Kidney tubule cell (primary cell): ENCODE measurements at regions not wholly inside any gene's neighbourhood (a gene's known extent, or its start where the extent isn't known, plus 50 kb on each side); places are given as distances from the start of the nearest gene placed in this dataset.
"Not testable (repeated sequence)": the region's sequence is repeated elsewhere in the genome, so short reads cannot be mapped to it uniquely, and the experiment has no call there.

Experiments
- DNase-seq: peaks from one replicate; pipeline ENCODE4 v3.0.0-alpha.2; 2018; ENCODE audit warnings: low spot score

DNA sequence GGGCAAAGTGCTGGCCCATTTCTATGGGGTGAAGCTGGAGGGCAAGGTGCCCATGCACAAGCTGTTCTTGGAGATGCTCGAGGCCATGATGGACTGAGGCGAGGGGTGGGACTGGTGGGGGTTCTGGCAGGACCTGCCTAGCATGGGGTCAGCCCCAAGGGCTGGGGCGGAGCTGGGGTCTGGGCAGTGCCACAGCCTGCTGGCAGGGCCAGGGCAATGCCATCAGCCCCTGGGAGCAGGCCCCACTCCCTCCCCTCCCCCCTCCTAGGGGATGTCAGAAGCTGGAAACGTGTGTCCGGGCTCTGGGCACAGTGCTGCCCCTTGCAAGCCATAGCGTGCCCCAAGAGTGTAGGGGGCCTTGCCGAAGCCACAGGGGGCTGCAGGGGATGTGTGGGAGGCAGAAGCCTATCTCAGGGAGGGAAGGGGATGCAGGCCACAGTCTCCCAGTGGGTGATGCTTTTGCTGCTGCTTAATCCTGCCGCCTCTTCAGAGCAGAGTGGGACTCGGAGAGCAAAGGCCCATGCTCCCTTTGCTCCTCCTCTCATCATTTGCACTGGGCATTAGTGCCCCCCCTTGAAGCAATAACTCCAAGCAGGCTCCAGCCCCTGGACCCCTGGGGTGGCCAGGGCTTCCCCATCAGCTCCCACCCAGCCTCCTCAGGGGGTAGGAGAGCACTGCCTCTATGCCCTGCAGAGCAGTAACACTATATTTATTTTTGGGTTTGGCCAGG is 85.2 kb downstream of the MRPL57 start:
- DNase-seq: not testable (repeated sequence)

GRCh38 chr13:21263909-21264308 is 87.5 kb downstream of the MRPL57 start:
- DNase-seq: not testable (repeated sequence)

- DNase-seq: not testable (repeated sequence)
Observed at GRCh38 chr13:21268485-21268884, 92.0 kb downstream of the MRPL57 start.

DNA sequence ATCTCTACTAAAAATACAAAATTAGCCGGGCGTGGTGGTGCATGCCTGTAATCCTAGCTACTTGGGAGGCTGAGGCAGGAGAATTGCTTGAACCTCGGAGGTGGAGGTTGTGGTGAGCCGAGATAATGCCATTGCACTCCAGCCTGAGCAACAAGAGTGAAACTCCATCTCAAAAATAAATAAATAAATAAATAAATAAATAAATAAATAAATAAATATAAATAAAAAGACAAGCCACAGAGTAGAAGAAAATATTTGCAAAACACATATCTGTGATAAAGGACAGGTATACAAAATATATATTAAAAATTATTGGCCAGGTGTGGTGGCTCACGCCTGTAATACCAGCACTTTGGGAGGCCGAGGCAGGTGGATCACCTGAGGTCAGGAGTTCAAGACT is 96.0 kb downstream of the MRPL57 start:
- DNase-seq: not testable (repeated sequence)

- DNase-seq: peak; percentile 5
Observed at GRCh38 chr13:21274457-21274856, 98.0 kb downstream of the MRPL57 start.

DNA sequence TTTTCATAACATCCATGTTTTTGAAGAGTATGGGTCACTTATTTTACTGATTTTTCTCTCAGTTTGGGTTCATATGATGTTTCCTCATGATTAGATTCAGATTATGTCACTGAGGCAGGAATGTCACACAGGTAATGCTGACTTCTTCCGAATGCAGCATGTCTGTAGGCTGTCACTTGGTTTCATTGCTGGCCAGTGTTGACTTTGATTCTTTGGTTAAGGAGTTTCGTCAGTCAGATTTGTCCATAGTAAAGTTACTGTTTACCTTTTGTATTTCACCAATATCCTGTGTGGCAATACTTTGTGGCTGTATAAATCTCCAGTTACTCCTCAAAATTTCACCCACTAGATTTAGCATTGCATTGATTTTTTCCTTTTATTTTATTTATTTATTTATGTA is 105.6 kb downstream of the MRPL57 start:
- no peak for DNase-seq

DNA sequence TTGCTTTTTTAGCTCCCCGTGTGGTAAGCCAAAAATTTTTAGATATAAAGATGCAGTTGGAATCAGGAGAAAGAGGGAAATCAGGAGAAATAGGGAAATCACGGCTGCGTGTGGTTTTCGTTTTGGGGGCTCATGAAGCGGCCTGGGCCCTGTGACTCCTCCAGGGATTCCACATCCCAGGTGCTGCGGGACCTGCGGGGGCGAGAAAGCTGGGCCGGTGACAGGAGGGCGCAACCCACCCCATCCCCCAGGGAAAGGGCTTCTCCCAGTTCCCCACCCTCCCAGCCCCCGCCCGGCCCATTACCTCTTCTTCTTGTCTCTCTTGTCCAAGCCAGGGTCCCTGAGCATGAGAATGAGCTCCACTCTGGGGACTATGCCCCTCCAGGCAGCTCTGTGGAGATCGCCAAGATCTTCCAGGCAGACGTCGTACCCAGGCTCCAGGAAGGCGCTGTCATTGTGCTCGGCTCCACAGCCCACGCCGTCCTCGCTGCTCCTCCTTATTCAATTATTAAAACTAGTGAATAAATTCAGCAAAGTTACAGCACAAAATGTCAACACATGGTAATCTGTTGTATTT is 111.0 kb downstream of the MRPL57 start:
- no peak for DNase-seq

DNA sequence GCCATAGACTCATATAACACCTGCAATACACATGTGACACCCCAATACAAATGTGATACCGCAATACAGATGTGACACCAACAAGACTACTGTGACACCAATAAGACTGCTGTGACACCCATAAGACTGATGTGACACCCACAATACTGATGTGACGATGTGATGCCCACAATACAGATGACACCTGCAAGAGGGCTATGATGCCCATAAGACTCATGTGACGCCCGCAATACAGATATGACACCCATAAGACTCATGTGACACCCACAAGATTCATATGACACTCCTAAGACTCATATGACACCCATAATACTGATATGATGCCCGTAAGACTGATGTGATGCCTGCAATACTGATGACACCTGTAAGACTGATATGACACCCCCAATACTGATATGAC is 113.0 kb downstream of the MRPL57 start:
- no peak for DNase-seq

GRCh38 chr13:21290442-21291002 is 114.1 kb downstream of the MRPL57 start:
- DNase-seq: not testable (repeated sequence)

DNA sequence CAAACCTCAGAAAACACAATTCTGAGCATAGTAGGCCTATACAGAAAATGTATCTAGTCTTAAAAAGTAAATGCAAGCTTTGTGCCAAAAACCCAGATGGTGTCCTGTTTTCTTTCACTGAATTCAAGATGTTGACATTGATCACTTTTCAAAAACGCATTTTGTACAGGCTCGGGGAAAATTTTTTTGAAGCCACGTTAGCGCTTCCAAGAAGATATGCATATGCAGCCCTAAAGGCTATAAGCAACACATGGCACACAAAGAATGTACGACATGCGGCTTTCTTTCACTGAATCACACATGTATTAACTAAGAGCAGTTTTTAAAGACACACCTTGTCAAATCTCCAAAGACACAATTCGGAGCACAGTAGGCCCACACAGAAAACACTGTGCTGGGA is 115.4 kb downstream of the MRPL57 start:
- no peak for DNase-seq

DNA sequence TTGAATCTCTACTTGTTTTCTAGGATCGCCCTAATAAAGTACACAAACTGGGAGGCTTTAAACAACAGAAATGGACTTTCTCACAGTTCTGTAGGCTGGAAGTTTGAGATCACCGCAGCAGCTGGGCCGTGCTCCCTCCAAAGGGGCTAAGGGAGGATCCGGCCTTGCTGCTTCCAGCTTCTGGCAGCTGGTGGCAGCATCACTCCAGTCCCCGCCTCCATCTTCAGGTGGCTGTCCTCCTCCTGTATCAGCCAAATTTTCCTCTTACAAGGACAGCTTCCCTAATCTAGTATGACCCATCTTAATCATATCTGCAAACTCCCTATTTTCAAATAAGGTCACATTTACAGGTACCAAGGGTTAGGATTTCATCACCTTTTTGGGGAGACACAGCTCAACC is 120.5 kb downstream of the MRPL57 start:
- peak; percentile 62 for DNase-seq

- DNase-seq: peak; percentile 8
Observed at GRCh38 chr13:21297447-21297846, 121.0 kb downstream of the MRPL57 start.

DNA sequence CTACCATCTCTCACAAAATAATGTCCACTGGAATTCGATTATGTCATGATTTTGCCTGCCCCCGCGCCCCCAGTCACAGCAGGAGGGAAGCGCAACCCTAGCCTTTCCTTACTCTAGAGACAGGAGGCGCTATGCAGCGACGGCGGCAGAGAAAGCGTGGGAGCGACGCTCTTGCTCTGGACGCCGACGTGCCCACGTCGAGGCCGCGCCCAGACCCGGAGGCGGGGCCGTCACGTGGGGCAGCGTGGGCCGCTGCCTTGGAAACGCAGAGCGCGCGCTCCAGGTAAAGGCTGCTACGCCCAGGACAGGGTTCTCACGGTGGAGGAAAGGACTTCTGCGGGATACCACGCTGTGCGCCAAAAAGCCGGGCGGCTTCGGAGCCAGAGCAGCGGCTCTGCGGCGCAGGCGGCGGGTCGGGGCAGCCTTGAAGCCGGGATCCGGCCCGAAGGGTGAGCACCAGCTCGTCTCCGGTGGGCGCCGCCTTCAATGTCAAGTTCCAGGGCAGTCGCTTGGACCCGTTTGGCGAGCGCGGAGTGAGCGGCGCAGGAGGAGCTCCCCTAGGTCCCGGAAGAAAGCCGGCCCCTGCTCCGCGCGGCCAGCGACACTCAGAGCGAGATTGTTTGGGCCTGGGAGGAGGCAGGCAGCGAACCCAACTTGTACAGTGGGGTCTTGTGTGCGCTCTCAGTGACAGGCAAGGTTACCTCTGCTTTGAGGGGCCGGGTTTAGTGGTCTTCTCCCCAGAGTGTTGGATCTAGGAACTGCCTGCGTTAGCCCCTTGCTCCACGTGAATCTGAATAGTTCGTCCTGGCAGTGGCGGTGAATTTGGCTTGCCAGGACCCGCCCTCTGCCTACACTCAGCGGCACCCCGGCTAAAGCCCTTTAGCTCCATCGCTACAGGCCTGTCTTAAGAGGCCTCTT is 121.7 kb downstream of the MRPL57 start:
- peak; percentile 95 for DNase-seq

DNA sequence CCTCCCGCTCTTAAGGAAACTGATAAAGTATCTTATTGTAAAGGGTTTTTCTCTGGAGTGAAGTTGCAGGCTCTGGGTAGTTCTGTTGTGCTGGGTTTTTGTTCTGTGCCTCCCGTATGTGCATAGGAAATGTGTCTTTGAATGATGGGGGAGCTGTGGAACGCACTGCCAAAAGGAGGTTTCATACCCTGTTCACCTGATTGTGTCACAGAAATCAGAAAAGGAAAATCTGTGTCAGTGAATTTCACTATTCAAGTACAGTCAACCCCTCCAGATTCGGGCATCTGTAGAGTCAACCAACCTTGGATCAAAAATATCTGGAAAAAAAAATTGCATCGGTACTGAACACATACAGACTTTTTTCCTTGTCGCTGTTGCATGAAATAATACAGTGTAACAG is 127.8 kb downstream of the MRPL57 start:
- DNase-seq: no peak

DNA sequence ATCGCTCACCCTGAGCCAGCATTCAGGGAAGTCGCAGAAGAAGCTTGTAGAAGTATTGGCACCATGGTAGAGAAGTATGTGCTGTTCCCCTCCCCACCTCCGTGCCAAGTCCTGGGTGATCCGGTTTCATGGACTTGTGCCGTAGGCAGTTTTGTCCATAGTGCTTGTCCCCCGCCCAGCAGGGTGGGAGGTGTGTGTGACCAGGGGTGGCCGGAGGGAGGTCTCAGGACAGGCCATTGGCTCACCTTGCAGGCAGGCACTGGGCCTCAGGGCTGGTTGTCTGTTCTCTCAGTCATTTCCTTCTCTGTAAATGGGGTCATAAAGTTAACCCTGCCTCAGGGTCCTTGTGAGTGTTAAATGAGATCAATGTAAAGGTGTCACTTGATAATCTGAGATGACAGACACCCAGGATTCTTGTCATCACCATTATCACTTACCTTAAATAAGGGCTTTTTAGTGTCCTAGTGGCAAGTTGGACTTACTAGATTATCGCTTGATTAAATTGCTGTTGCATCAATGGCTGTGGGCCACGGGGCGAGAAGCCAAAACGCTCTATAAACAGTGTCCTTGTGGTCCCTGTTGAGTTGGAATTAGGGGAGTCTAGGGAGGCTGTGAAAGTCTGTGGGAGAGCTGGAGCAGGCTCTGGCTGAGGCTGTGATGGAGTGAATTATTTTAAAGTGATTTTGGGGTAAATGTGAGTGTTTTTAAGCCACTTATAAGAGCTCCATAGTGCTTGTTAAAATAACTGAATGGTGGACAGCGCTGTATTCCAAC is 130.0 kb downstream of the MRPL57 start:
- DNase-seq: not testable (repeated sequence)

- DNase-seq: not testable (repeated sequence)
Observed at GRCh38 chr13:21307158-21307557, 130.7 kb downstream of the MRPL57 start.

DNA sequence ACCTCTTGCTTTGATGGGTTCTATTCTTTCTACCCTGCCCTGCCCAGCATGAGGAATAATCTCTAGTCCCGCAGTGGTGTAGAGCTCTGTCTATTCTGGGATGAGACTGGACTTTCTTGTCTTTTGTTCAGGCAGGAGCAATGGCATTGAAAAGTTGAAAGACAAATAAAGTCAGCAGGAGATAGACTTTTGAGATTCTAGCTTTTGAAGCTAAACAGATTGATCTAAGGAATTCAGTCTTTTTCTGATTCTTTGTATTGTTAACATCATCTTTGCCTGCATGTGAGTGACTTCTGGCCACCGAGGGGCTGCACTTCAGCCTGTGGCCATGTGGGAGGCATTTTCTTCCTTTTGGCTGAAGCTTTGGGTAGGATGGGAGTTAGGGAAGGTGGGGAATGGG is 132.4 kb downstream of the MRPL57 start:
- no peak for DNase-seq

DNA sequence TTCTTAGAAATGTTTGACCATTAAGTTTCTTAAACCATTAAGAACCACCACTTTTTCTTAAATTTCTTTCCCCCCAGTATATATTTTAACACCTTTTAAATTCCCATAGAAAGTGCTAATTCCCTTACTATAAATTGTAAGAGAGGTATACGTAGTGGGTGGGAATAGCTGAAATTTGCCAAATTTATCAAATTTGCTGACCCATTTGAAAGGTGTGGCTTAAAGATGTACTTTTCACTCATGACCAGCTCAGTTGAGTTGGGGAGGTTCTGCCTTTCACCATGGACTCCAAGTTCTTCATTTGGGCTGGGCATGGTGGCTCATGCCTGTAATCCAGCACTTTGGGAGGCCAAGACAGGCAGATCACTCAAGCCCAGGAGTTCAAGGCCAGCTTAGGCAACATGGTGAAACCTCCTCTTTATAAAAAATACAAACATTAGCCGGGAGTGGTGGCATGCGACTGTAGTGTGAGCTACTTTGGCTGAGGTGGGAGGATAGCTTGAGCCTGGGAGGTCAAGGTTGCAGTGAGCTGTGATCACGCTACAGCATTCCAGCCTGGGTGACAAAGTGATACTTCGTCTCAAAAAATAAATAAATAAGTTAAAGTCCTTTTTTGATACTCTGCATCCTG is 133.2 kb downstream of the MRPL57 start:
- peak; percentile 10 for DNase-seq

GRCh38 chr13:21310220-21310619 is 133.8 kb downstream of the MRPL57 start:
- peak; percentile 62 for DNase-seq

- DNase-seq: not testable (repeated sequence)
Observed at GRCh38 chr13:21314976-21315375, 138.5 kb downstream of the MRPL57 start.

GRCh38 chr13:21316376-21316775 is 139.9 kb downstream of the MRPL57 start:
- no peak for DNase-seq
